Ectodermal cell (in vitro differentiated cells): ENCODE measurements at regions not wholly inside any gene's neighbourhood (a gene's known extent, or its start where the extent isn't known, plus 50 kb on each side); places are given as distances from the start of the nearest gene placed in this dataset.
A peak's percentile ranks its signal among the peaks of the same experiment; 100 is the strongest.
"Not testable (repeated sequence)": the region's sequence is repeated elsewhere in the genome, so short reads cannot be mapped to it uniquely, and the experiment has no call there.

Experiments
- H3K27ac ChIP-seq: 2 replicates; pipeline ENCODE4 v1.7.0; 2013; ENCODE audit warnings: mild to moderate bottlenecking, low read depth, low read length; ENCODE audit not compliant: insufficient read depth, poor library complexity, severe bottlenecking
- H3K27me3 ChIP-seq: 2 replicates; pipeline ENCODE4 v1.7.0; 2013; ENCODE audit warnings: mild to moderate bottlenecking, low read length; ENCODE audit not compliant: insufficient read depth, control insufficient read depth, poor library complexity, severe bottlenecking
- H3K36me3 ChIP-seq: one replicate; pipeline ENCODE4 v1.7.0; 2013; ENCODE audit warnings: low read length; ENCODE audit not compliant: control insufficient read depth, insufficient read depth
- H3K4me1 ChIP-seq: one replicate; pipeline ENCODE4 v1.7.0; 2013; ENCODE audit warnings: low read length; ENCODE audit not compliant: control insufficient read depth, insufficient read depth
- H3K4me3 ChIP-seq: 2 replicates; pipeline ENCODE4 v1.7.0; 2013; ENCODE audit warnings: low read depth, low read length, control low read depth; ENCODE audit not compliant: insufficient read depth
- H3K9me3 ChIP-seq: 2 replicates; pipeline ENCODE4 v1.7.0; 2013; ENCODE audit warnings: mild to moderate bottlenecking, low read length, moderate library complexity; ENCODE audit not compliant: control insufficient read depth
- WGBS, 2 experiments: methylation state at CpG; one replicate each; pipeline ENCODE4 v1.1.7; 2013; ENCODE audit warnings: missing lambda C conversion rate in 2 of 2; 5-methylcytosine and 5-hydroxymethylcytosine counted together

- Histone ChIP-seq H3K27ac (no peak overlapping the region), H3K27me3 (no peaks in the 10 kb centered on the region), H3K4me3 (no peak overlapping the region), H3K4me1 (no peaks in the 10 kb centered on the region), H3K9me3 (no peaks in the 10 kb centered on the region), H3K36me3 (no peaks in the 10 kb centered on the region)
- WGBS, 2 experiments = 93 to 95% methylated on average over 2 to 3 of the region's 4 CpGs
Observed at GRCh38 chr2:40666398-40666797, 214.5 kb upstream of the SLC8A1 start.

- H3K9me3 ChIP-seq = no peaks in the 10 kb centered on the region
- no peaks in the 10 kb centered on the region for H3K27me3 ChIP-seq
- H3K36me3 ChIP-seq = no peaks in the 10 kb centered on the region
- H3K4me3 ChIP-seq = no peak overlapping the region
- WGBS, 2 experiments = 91 to 100% methylated on average over 1 of the region's 3 CpGs
- no peak overlapping the region for H3K27ac ChIP-seq
- H3K4me1 ChIP-seq = no peaks in the 10 kb centered on the region
Observed at GRCh38 chr2:40668425-40668824, 216.5 kb upstream of the SLC8A1 start.

DNA sequence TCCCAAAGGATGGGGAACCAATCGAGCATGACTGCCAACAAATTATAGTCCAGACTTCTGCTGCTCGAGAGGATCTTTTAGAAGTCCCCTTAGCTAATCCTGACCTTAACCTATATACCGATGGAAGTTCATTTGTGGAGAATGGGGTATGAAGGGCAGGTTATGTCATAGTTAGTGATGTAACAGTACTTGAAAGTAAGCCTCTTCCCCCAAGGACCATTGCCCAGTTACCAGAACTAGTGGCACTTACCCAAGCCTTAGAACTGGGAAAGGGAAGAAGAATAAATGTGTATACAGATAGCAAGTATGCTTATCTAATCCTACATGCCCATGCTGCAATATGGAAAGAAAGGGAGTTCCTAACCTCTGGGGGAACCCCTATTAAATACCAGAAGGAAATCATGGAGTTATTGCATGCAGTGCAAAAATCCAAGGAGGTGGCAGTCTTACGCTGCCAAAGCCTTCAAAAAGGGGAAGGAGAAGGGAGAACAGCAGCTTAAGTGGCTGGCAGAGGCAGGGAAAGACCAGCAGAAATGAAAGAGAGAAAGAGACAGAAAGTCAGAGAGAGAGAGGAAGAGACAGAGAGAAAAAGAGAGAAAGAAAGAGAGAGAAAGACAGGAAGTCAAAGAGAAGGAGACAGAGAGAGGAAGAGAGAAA, 224.4 kb upstream of the SLC8A1 start:
- H3K4me1 ChIP-seq, H3K27me3 ChIP-seq, H3K9me3 ChIP-seq, H3K4me3 ChIP-seq, H3K27ac ChIP-seq, H3K36me3 ChIP-seq: not testable (repeated sequence)
- WGBS, 2 experiments = 84 to 85% methylated on average over 3 to 4 of the region's 4 CpGs

DNA sequence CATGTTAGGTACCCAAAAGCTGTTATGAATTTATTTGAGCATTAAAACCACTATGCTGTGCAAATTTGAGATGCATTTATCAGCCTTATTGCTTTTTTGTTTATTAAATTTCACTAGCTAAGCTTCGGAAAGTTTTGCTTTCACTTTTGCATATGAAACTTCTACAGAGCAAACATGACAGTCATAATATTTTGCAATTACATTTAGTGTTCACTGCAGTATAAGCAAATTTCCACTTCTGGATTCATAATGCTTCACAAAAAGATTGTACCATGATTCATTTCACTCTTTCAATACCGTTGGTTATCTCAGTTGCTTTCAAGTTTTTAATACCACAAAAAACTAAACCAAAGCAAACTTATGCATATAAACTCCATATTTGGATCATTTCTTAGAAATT, 228.7 kb upstream of the SLC8A1 start:
- no peaks in the 10 kb centered on the region for H3K9me3 ChIP-seq
- H3K27ac ChIP-seq = no peak overlapping the region
- no peak overlapping the region for H3K4me3 ChIP-seq
- WGBS, 2 experiments = 64 to 78% methylated on average over 2 of the region's 2 CpGs
- no peaks in the 10 kb centered on the region for H3K36me3 ChIP-seq
- H3K27me3 ChIP-seq = no peaks in the 10 kb centered on the region
- H3K4me1 ChIP-seq = no peaks in the 10 kb centered on the region

DNA sequence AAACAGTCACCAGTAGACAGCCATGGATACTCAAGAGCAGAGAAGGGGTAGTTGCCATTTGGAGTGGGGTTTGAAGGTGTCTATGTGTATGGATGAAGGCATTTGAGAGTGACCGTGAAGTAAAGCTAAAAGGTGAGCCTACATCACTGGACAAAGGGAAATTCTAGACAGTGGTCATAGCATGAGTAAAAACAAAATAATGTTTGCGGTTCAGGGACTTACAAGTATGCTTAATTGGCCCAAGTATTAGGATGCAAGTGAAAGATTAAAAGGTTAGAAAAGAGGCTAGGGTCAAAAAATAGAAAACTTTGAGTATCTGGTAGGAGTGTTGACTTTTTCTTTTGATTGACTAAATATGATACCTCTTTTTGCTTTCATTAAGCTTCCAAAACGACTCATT, 238.1 kb upstream of the SLC8A1 start:
- WGBS, 2 experiments = 90 to 95% methylated on average over 3 of the region's 3 CpGs
- Histone ChIP-seq H3K36me3 (no peaks in the 10 kb centered on the region), H3K4me1 (no peaks in the 10 kb centered on the region), H3K27ac (no peak overlapping the region), H3K9me3 (no peaks in the 10 kb centered on the region), H3K27me3 (no peaks in the 10 kb centered on the region), H3K4me3 (no peak overlapping the region)

GRCh38 chr2:40690525-40690924, 238.6 kb upstream of the SLC8A1 start:
- H3K27me3 ChIP-seq = no peaks in the 10 kb centered on the region
- no peaks in the 10 kb centered on the region for H3K36me3 ChIP-seq
- H3K9me3 ChIP-seq = no peaks in the 10 kb centered on the region
- H3K27ac ChIP-seq = no peak overlapping the region
- no peaks in the 10 kb centered on the region for H3K4me1 ChIP-seq
- WGBS, 2 experiments = 97 to 100% methylated on average over 3 of the region's 3 CpGs
- no peak overlapping the region for H3K4me3 ChIP-seq

DNA sequence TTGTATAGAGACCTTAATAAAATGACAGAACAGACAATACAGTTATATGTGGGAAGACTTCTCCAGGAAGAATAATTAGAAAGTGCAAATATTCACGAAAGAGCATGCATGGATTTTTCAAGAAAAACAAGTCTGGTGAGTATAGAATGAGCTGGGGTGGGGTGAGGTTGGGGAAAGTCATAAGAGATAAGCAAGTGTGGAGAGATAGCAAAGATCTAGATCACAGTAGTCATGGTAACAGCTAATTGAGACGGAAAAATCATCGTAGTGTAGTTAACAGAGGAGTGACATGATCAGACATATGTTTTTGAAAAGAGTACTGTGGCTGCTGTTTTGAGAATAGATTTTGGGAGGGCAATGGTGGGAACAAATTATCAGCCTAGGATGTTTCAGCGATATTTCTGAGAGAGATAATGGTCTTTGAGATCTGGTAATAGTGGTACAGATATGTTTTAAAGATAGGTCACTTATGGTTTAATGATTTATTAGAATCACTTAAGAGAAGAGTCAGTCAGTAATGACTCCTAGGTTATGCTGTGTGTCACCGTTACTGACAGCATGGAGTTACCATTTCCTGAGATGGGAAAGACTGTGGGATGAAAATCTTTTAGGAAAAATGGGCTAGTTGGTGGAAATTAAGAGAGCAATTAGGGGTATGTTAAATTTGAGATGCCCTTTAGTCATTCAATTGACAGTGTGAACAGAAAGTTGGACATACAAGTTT, 248.5 kb upstream of the SLC8A1 start:
- Histone ChIP-seq H3K4me1 (no peaks in the 10 kb centered on the region), H3K36me3 (no peaks in the 10 kb centered on the region), H3K27me3 (no peaks in the 10 kb centered on the region), H3K4me3 (no peak overlapping the region), H3K9me3 (no peaks in the 10 kb centered on the region), H3K27ac (no peak overlapping the region)
- whole genome bisulfite sequencing, 2 experiments = 74 to 75% methylated on average over 5 of the region's 5 CpGs

DNA sequence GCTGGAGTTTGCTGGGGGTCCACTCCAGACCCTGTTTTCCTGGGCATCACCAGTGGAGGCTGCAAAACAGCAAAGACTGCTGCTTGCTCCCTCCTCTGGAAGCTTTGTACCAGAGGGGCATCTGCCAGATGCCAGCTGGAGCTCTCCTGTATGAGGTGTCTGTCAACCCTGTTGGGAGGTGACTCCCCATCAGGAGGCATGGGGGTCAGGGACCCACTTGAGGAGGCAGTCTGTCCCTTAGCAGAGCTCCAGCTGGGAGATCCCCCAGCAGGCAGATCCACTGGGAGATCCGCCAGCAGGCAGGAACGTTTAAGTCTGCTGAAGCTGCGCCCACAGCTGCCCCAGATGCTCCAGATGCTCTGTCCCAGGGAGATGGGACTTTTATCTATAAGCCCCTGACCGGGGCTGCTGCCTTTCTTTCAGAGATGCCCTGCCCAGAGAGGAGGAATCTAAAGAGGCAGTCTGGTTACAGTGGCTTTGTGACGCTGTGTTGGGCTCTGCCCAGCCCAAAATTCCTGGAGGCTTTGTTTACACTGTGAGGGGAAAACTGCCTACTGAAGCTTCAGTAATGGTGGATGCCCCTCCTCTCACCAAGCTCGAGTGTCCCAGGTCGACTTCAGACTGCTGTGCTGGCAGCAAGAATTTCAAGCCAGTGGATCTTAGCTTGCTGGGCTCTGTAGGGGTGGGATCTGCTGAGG, 260.5 kb upstream of the SLC8A1 start:
- H3K9me3 ChIP-seq, H3K27me3 ChIP-seq, H3K36me3 ChIP-seq, H3K4me1 ChIP-seq, H3K4me3 ChIP-seq: not testable (repeated sequence)
- WGBS, 2 experiments = 47 to 50% methylated on average over 7 of the region's 7 CpGs
- H3K27ac ChIP-seq = peak overlapping the region; percentile 26

DNA sequence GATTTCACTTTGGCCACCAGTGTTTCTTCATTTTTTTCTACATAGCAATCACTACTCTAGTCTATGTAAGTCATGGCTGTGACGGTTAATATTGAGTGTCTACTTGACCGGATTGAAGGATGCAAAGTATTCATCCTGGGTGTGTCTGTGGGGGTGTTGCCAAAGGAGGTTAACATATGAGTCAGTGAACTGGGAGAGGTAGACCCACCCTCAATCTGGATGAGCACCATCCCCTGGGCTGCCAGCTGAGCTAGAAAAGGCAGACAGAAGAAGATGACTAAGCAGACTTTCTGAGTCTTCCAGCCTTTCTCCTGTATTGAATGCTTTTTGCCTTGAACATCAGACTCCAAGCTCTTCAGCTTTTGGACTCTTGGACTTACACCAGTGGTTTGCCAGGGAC, 265.0 kb upstream of the SLC8A1 start:
- H3K27me3 ChIP-seq = no peaks in the 10 kb centered on the region
- H3K4me3 ChIP-seq = no peak overlapping the region
- no peaks in the 10 kb centered on the region for H3K36me3 ChIP-seq
- no peak overlapping the region for H3K27ac ChIP-seq
- H3K9me3 ChIP-seq = no peaks in the 10 kb centered on the region
- WGBS, 2 experiments = 97 to 98% methylated on average over 2 of the region's 2 CpGs
- no peaks in the 10 kb centered on the region for H3K4me1 ChIP-seq

- Histone ChIP-seq H3K27me3 (no peaks in the 10 kb centered on the region), H3K4me3 (no peak overlapping the region)
Observed at GRCh38 chr2:40719414-40719813, 267.5 kb upstream of the SLC8A1 start.

More at GRCh38 chr2:40719414-40719813, 267.5 kb upstream of the SLC8A1 start:
- no peaks in the 10 kb centered on the region for H3K36me3 ChIP-seq
- H3K27ac ChIP-seq = no peak overlapping the region
- H3K9me3 ChIP-seq = no peaks in the 10 kb centered on the region
- WGBS, 2 experiments = 54 to 67% methylated on average over 2 of the region's 2 CpGs
- H3K4me1 ChIP-seq = no peaks in the 10 kb centered on the region
